ES-I3 (cell line): ENCODE measurements at regions not wholly inside any gene's neighbourhood (a gene's known extent, or its start where the extent isn't known, plus 50 kb on each side); places are given as distances from the start of the nearest gene placed in this dataset.

Source experiments
- H3K36me3 ChIP-seq: 2 replicates; pipeline ENCODE4 v1.6.1; 2013; ENCODE audit warnings: mild to moderate bottlenecking, low read length, control low read depth, moderate library complexity; ENCODE audit not compliant: insufficient read depth
- H3K4me1 ChIP-seq: 2 replicates; pipeline ENCODE4 v1.6.1; 2013; ENCODE audit warnings: mild to moderate bottlenecking, control low read depth, low read length; ENCODE audit not compliant: insufficient read depth
- H3K9ac ChIP-seq: 2 replicates; pipeline ENCODE4 v1.6.1; 2013; ENCODE audit warnings: low read depth, mild to moderate bottlenecking, low read length, moderate library complexity
- H3K9me3 ChIP-seq: 2 replicates; pipeline ENCODE4 v1.6.1; 2013; ENCODE audit warnings: mild to moderate bottlenecking, low read length, moderate library complexity; ENCODE audit not compliant: control insufficient read depth, insufficient read depth

DNA sequence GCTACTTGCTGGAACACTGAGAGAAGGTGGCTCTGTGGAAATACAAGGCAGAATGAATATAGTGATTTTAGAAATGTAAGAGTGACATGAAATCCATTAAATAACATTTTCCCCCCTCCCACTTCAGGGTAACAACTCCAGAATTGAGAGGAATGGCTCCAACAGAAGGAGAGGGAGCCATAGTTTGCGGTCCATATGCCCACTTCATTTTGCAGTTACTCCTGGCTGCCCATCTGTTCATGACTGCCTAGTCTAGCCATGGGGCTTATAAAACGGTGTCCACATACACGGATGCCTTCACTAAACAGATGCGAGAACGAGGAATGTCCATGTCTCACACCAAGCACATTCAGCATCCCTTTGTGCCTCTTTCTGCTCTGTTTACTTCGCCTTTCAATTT, 186.7 kb downstream of the TMEM38B start:
- Histone ChIP-seq H3K4me1 (no peaks in the 10 kb centered on the region), H3K9me3 (no peaks in the 10 kb centered on the region), H3K9ac (no peak overlapping the region), H3K36me3 (no peaks in the 10 kb centered on the region)

- Histone ChIP-seq H3K9ac (no peak overlapping the region), H3K9me3 (no peaks in the 10 kb centered on the region), H3K4me1 (no peaks in the 10 kb centered on the region), H3K36me3 (no peaks in the 10 kb centered on the region)
Observed at GRCh38 chr9:105881654-105882349, 187.5 kb downstream of the TMEM38B start.

- Histone ChIP-seq H3K4me1 (no peaks in the 10 kb centered on the region), H3K36me3 (no peaks in the 10 kb centered on the region), H3K9me3 (no peaks in the 10 kb centered on the region), H3K9ac (no peak overlapping the region)
Observed at GRCh38 chr9:105883847-105884246, 189.5 kb downstream of the TMEM38B start.

DNA sequence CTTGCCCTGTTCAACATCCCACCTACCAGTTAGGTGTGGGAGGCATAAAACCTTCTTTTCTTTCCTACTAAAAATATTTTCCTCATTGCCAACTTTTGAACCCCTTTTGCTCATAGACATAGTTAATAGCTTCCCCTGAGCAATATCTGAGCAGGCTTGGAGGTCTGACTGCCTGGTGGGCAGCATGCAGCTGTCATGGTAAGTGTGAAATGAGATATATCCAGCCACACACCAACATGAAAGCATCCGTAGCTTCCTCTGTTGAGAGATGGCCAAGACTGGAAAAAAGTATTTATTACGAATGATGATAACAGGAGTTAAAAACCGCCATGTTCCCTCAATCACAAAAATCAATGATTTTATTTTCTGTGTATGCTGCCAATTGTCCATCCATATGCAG, 190.1 kb downstream of the TMEM38B start:
- H3K9ac ChIP-seq, result no peak overlapping the region
- H3K9me3 ChIP-seq, result no peaks in the 10 kb centered on the region
- no peaks in the 10 kb centered on the region for H3K36me3 ChIP-seq
- H3K4me1 ChIP-seq, result no peaks in the 10 kb centered on the region

- Histone ChIP-seq H3K9me3 (no peaks in the 10 kb centered on the region), H3K36me3 (no peaks in the 10 kb centered on the region), H3K9ac (no peak overlapping the region), H3K4me1 (no peaks in the 10 kb centered on the region)
Observed at GRCh38 chr9:105886136-105886535, 191.8 kb downstream of the TMEM38B start.

GRCh38 chr9:105887679-105888078, 193.3 kb downstream of the TMEM38B start:
- H3K36me3 ChIP-seq, result no peaks in the 10 kb centered on the region

DNA sequence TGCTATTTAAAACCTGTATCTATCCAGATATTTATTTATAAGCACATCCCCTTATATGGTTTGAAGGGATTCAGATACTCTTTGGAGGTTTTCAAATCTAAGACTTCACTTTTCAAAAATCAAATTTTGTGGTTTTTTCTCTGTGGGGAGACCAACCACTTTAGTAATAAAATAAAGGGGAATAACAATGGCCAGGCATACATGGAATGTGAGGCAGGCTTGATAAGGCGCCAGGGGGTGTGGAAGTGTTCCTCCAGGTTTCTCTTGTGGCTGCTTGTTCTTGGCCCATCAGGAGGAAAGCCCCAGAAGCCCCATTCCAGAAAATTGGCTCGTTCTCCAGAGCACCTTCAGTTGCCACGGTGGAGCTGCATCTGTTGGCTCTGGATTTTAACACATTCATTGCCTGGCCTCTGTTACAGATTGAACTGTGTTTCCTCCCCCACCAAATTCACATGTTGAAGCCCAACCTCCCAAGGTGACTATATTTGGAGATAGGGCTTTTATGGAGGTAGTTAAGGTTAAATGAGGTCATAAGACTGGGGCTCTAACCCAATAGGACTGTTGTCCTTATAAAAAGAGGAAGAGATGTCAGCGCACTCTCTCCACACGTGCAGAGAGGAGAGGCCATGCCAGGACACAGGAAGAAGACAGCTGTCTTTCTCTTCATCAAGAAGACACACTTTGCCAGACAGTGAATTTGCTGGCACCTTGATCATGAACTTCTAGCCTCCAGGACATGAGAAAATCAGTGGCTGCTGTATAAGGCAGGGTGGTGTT, 195.9 kb downstream of the TMEM38B start:
- Histone ChIP-seq H3K4me1 (no peaks in the 10 kb centered on the region), H3K9me3 (no peaks in the 10 kb centered on the region), H3K36me3 (no peaks in the 10 kb centered on the region), H3K9ac (no peak overlapping the region)

More at GRCh38 chr9:105887679-105888078, 193.3 kb downstream of the TMEM38B start:
- H3K9ac ChIP-seq, result no peak overlapping the region
- no peaks in the 10 kb centered on the region for H3K4me1 ChIP-seq
- H3K9me3 ChIP-seq, result no peaks in the 10 kb centered on the region

DNA sequence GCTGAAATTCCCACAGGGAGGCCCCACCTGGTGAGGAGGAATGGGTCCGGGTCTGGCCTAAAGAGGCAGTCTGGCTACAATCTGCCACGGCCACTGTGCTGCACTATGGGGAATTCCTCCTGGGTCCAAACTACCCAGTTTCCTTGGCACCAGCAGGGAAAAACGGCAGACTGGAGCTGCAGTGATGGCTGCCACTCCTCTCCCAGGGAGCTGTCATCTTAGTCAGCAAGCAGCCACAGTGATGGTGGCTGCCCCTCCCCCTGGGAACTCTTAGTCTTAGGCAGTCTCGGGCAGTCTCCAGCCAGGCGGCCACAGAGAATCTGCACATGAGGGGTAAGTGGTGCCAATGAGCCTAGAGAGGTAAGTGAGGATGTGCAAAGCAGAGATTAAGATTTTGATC, 205.8 kb downstream of the TMEM38B start:
- H3K4me1 ChIP-seq, result no peaks in the 10 kb centered on the region
- no peak overlapping the region for H3K9ac ChIP-seq
- H3K9me3 ChIP-seq, result no peaks in the 10 kb centered on the region
- H3K36me3 ChIP-seq, result no peaks in the 10 kb centered on the region

DNA sequence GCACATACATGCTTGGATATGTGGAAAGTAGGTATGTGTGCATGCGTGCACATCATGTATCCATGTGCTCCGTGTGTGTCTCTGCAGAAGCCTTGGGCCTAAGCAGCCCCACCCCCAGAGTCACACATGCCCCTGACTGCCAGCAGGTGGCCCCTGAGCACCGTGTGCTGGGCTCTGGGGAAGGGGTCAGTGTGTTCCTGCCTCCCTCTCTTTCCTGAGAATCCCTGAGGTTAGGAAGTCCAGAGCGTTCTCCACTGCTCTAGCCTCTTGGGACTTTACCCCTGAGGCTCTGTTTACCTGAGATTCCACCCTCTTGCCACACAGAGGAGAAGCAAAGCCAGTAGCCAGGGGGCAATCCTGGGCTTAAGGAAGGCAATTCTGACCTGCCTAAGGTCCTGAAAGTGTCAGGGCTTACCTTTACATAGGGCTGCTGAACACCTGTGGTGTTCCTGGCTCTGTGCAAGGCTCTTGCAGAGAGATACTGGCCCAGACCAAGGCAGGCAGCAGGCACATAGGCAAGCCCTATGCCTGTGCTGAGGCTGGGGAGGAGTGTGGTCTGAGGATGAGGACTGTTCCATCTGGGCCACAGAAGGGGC, 207.3 kb downstream of the TMEM38B start:
- no peaks in the 10 kb centered on the region for H3K9me3 ChIP-seq
- H3K9ac ChIP-seq, result no peak overlapping the region
- no peaks in the 10 kb centered on the region for H3K4me1 ChIP-seq
- H3K36me3 ChIP-seq, result no peaks in the 10 kb centered on the region

DNA sequence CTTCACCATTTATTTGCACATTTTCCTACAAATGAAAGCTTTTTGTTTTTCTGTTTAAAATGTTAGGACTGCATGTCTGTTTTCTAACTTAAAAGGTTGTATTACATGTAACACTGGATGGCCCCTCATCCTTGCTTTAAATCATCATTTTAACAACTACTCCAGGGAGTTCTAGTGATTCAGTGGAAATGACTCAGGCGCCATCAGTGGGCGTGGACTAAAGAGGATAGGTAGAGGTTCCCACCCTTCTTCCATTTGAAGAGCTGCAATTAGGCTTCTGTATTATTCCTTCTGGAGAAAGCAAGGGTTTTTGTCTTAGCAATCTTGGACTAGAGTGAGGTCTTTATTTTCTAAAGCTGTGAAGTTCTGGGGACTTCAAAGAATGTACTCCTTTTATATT, 213.7 kb downstream of the TMEM38B start:
- Histone ChIP-seq H3K36me3 (no peaks in the 10 kb centered on the region), H3K9ac (no peak overlapping the region), H3K4me1 (peaks cover 14% of the 10 kb centered on the region), H3K9me3 (no peaks in the 10 kb centered on the region)

GRCh38 chr9:105911104-105911911, 217.0 kb downstream of the TMEM38B start:
- Histone ChIP-seq H3K9ac (no peak overlapping the region), H3K9me3 (no peaks in the 10 kb centered on the region), H3K4me1 (peaks cover 20% of the 10 kb centered on the region), H3K36me3 (no peaks in the 10 kb centered on the region)

DNA sequence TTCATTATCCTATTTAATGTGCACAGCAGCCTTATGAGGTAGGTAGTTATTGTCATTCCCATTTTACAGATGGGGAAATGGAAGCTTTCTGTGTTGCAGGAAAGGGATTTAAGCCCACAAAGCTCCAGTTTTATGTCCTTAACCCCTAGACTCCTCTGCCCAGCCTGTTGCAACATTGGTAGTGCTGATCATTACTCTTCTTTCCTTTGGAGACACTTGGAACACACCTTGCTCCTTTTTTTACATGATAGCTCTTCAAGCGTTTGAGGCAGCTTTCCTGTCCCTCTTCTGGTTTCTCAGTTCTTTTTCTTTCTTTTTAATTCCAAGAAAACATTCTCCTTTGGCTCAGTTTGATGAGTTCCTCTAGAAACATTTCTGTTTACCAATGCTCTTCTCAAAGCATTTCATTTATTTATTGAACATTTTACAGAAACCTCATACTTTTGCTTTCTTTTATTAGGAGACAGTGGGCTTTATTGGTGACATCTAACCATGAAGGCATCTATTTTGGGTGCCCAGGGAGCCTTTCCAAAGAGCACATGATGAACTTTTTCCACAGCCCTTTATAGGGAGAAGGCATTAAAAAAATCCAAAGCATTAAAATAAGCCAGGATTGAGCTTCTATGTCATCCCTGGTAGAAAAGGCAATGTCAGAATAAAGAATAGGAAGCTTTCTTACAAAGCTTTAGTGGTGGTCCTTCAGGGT, 218.0 kb downstream of the TMEM38B start:
- no peak overlapping the region for H3K9ac ChIP-seq
- no peaks in the 10 kb centered on the region for H3K36me3 ChIP-seq
- no peaks in the 10 kb centered on the region; the same call in 1 of the 2 replicates for H3K9me3 ChIP-seq
- H3K4me1 ChIP-seq, result peaks cover 20% of the 10 kb centered on the region

GRCh38 chr9:105912863-105913516, 218.6 kb downstream of the TMEM38B start:
- Histone ChIP-seq H3K9me3 (no peaks in the 10 kb centered on the region; the same call in 1 of the 2 replicates), H3K9ac (no peak overlapping the region), H3K36me3 (no peaks in the 10 kb centered on the region), H3K4me1 (peaks cover 20% of the 10 kb centered on the region)
